Naive thymus-derived CD4-positive, alpha-beta T cell (primary cell): ENCODE measurements at regions not wholly inside any gene's neighbourhood (a gene's known extent, or its start where the extent isn't known, plus 50 kb on each side); places are given as distances from the start of the nearest gene placed in this dataset.

Experiments used
- ATAC-seq: fragments of 150-1000 bp; cut with Tn5 transposase; 2 replicates; pipeline ENCODE4 v1.10.0; 2021; ENCODE audit warnings: mild to moderate bottlenecking, moderate library complexity
- CTCF ChIA-PET: fragments of 350-600 bp; sonication (Branson Sonifier 250); formaldehyde crosslinking; loops from one replicate; lab custom pipeline; 2021; ENCODE audit warnings: antibody characterized with exemption; lab: Charles Lee
- POLR2A ChIA-PET: fragments of 350-600 bp; sonication (Branson Sonifier 250); formaldehyde crosslinking; loops from one replicate; lab custom pipeline; 2021; ENCODE audit warnings: antibody characterized with exemption, inconsistent platforms; lab: Charles Lee
- DNase-seq, 9 donors: peaks; one replicate each; pipeline versions ENCODE4 v3.0.0 to v3.0.0-alpha.2; 2020 to 2022; ENCODE audit warnings: mixed read lengths in 1 of 9
- H3K27ac ChIP-seq: one replicate; pipeline ENCODE4 v1.7.0; 2013; ENCODE audit warnings: mild to moderate bottlenecking, low read depth, low read length, moderate library complexity
- H3K27me3 ChIP-seq, 2 donors: one replicate each; pipeline ENCODE4 v1.7.0; 2013; ENCODE audit warnings: low read length in 2 of 2, mild to moderate bottlenecking in 2 of 2, moderate library complexity in 2 of 2; ENCODE audit not compliant: control insufficient read depth in 2 of 2, insufficient read depth in 2 of 2
- H3K36me3 ChIP-seq, 3 experiments: 1 replicate in 2 of 3; 2 replicates in 1 of 3; pipeline ENCODE4 v1.7.0; 2013; ENCODE audit warnings: low read length in 3 of 3, mild to moderate bottlenecking in 3 of 3, moderate library complexity in 1 of 3; ENCODE audit not compliant: insufficient read depth in 3 of 3, control insufficient read depth in 2 of 3
- H3K4me1 ChIP-seq, 2 donors: one replicate each; pipeline ENCODE4 v1.7.0; 2013; ENCODE audit warnings: low read length in 2 of 2, mild to moderate bottlenecking in 2 of 2, moderate library complexity in 1 of 2; ENCODE audit not compliant: control insufficient read depth in 2 of 2, insufficient read depth in 2 of 2
- H3K4me3 ChIP-seq: 2 replicates; pipeline ENCODE4 v1.7.0; 2013; ENCODE audit warnings: mild to moderate bottlenecking, low read length
- H3K9me3 ChIP-seq, 3 experiments: 1 replicate in 2 of 3; 2 replicates in 1 of 3; pipeline ENCODE4 v1.7.0; 2013; ENCODE audit warnings: low read length in 3 of 3; ENCODE audit not compliant: control insufficient read depth in 2 of 3
- H3K27ac Mint-ChIP-seq, 9 donors: one replicate each; pipeline ENCODE4 v1.8.0; 2020 to 2022; ENCODE audit warnings: mixed read lengths in 9 of 9, mild to moderate bottlenecking in 8 of 9, moderate library complexity in 5 of 9, inconsistent platforms in 2 of 9
- H3K27me3 Mint-ChIP-seq, 5 donors: one replicate each; pipeline ENCODE4 v1.8.0; 2021 to 2022; ENCODE audit warnings: mixed read lengths in 5 of 5, mild to moderate bottlenecking in 1 of 5
- H3K36me3 Mint-ChIP-seq, 5 donors: one replicate each; pipeline ENCODE4 v1.8.0; 2020 to 2022; ENCODE audit warnings: mixed read lengths in 5 of 5, mild to moderate bottlenecking in 3 of 5, inconsistent platforms in 1 of 5
- H3K4me1 Mint-ChIP-seq, 7 donors: one replicate each; pipeline ENCODE4 v1.8.0; 2020 to 2022; ENCODE audit warnings: mixed read lengths in 7 of 7, mild to moderate bottlenecking in 3 of 7, inconsistent platforms in 1 of 7
- H3K4me3 Mint-ChIP-seq, 10 donors: one replicate each; pipeline ENCODE4 v1.8.0; 2020 to 2022; ENCODE audit warnings: mild to moderate bottlenecking in 10 of 10, mixed read lengths in 10 of 10, moderate library complexity in 6 of 10, inconsistent platforms in 2 of 10
- H3K9me3 Mint-ChIP-seq, 11 donors: one replicate each; pipeline ENCODE4 v1.8.0; 2020 to 2022; ENCODE audit warnings: mixed read lengths in 11 of 11, mild to moderate bottlenecking in 4 of 11, inconsistent platforms in 1 of 11, moderate library complexity in 1 of 11
- intact Hi-C, 2 donors: fragments of 100-400 bp; cut with micrococcal nuclease; formaldehyde crosslinking; loops; one replicate each; pipeline ENCODE4 v1.15.1; 2023

DNA sequence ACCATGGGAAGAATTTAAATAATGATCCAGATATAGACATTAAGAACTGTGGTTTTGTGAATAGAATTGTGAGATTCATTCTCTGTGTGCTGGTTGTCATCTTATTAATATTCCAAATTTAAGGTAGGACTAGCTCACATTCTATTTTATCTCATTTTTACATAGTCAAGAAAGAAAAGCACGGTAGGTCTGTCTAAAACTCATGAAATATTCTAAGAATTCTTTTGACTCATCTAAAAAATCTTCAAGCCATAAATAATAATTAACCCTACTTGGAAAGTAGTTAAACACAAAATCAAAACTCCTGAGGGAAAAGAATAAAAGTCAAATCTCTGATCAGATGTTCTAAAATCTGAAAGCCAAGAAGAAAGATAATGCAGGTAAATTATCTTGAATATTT lies 388.8 kb upstream of the CHAC2 start:
- H3K4me1 Mint-ChIP-seq: no peaks in the 10 kb centered on the region
- Histone ChIP-seq H3K4me3 (no peak overlapping the region), H3K27me3 (no peaks in the 10 kb centered on the region), H3K27ac (no peak overlapping the region), H3K36me3 (no peaks in the 10 kb centered on the region), H3K4me1 (no peaks in the 10 kb centered on the region), H3K9me3 (no peaks in the 10 kb centered on the region)
- intact Hi-C loops: no loop called here
- H3K4me3 Mint-ChIP-seq: no peak overlapping the region
- ATAC-seq: no peak
- H3K9me3 Mint-ChIP-seq: peaks cover 0 to 12% (median 0%) of the 10 kb centered on the region in 11 donors
- peaks cover 0 to 5% (median 0%) of the 10 kb centered on the region in 5 donors for H3K27me3 Mint-ChIP-seq
- no peak overlapping the region for H3K27ac Mint-ChIP-seq
- POLR2A ChIA-PET: no interaction called here
- H3K36me3 Mint-ChIP-seq: no peaks in the 10 kb centered on the region
- CTCF ChIA-PET: no interaction called here
- DNase-seq: no peak

GRCh38 chr2:53373126-53373525 lies 394.5 kb upstream of the CHAC2 start:
- H3K27ac Mint-ChIP-seq: no peak overlapping the region

GRCh38 chr2:53366543-53366942 lies 401.1 kb upstream of the CHAC2 start:
- ChIA-PET CTCF (no interaction called here), POLR2A (no interaction called here)
- H3K36me3 Mint-ChIP-seq: peaks cover 0 to 3% (median 0%) of the 10 kb centered on the region in 5 donors
- H3K27ac ChIP-seq: no peak overlapping the region
- no peaks in the 10 kb centered on the region for H3K36me3 ChIP-seq
- H3K27ac Mint-ChIP-seq: no peak overlapping the region
- no peak for ATAC-seq
- H3K4me3 ChIP-seq: no peak overlapping the region
- DNase-seq: no peak
- H3K9me3 ChIP-seq: no peaks in the 10 kb centered on the region
- H3K27me3 Mint-ChIP-seq: peaks cover 0 to 4% (median 0%) of the 10 kb centered on the region in 5 donors
- intact Hi-C loops: no loop called here
- H3K27me3 ChIP-seq: no peaks in the 10 kb centered on the region
- H3K4me3 Mint-ChIP-seq: no peak overlapping the region
- peaks cover 0 to 16% (median 2%) of the 10 kb centered on the region in 11 donors for H3K9me3 Mint-ChIP-seq
- no peaks in the 10 kb centered on the region for H3K4me1 Mint-ChIP-seq
- no peaks in the 10 kb centered on the region for H3K4me1 ChIP-seq

More at GRCh38 chr2:53373126-53373525, 394.5 kb upstream of the CHAC2 start:
- no peak for DNase-seq
- CTCF ChIA-PET: no interaction called here
- no peak for ATAC-seq
- peaks cover 0 to 17% (median 0%) of the 10 kb centered on the region in 11 donors for H3K9me3 Mint-ChIP-seq
- no peaks in the 10 kb centered on the region for H3K4me1 Mint-ChIP-seq
- peaks cover 0 to 5% (median 0%) of the 10 kb centered on the region in 5 donors for H3K27me3 Mint-ChIP-seq
- Histone ChIP-seq H3K4me1 (no peaks in the 10 kb centered on the region), H3K27ac (no peak overlapping the region), H3K27me3 (no peaks in the 10 kb centered on the region), H3K4me3 (no peak overlapping the region), H3K9me3 (no peaks in the 10 kb centered on the region), H3K36me3 (no peaks in the 10 kb centered on the region)
- POLR2A ChIA-PET: no interaction called here
- no peak overlapping the region for H3K4me3 Mint-ChIP-seq
- intact Hi-C loops: no loop called here
- H3K36me3 Mint-ChIP-seq: no peaks in the 10 kb centered on the region

- ATAC-seq: no peak
- Mint-ChIP-seq H3K27ac (no peak overlapping the region), H3K4me3 (no peak overlapping the region), H3K36me3 (peaks cover 0 to 4% (median 0%) of the 10 kb centered on the region in 5 donors), H3K27me3 (peaks cover 0 to 4% (median 0%) of the 10 kb centered on the region in 5 donors), H3K4me1 (no peaks in the 10 kb centered on the region), H3K9me3 (peaks cover 0 to 32% (median 5%) of the 10 kb centered on the region in 11 donors)
- no peak overlapping the region for H3K27ac ChIP-seq
- POLR2A ChIA-PET: no interaction called here
- no peaks in the 10 kb centered on the region for H3K27me3 ChIP-seq
- DNase-seq: no peak
- no peaks in the 10 kb centered on the region for H3K36me3 ChIP-seq
- no peak overlapping the region for H3K4me3 ChIP-seq
- H3K9me3 ChIP-seq: no peaks in the 10 kb centered on the region
- no peaks in the 10 kb centered on the region for H3K4me1 ChIP-seq
- CTCF ChIA-PET: no interaction called here
- intact Hi-C loops: no loop called here
These were observed 404.7 kb upstream of the CHAC2 start for GRCh38 chr2:53362934-53363333.

GRCh38 chr2:53356291-53356905 lies 411.2 kb upstream of the CHAC2 start:
- Mint-ChIP-seq H3K9me3 (peaks cover 0 to 26% (median 10%) of the 10 kb centered on the region in 11 donors), H3K4me1 (no peaks in the 10 kb centered on the region), H3K4me3 (no peak overlapping the region), H3K27me3 (no peaks in the 10 kb centered on the region), H3K36me3 (no peaks in the 10 kb centered on the region), H3K27ac (no peak overlapping the region)
- CTCF ChIA-PET: no interaction called here
- ATAC-seq: peak; percentile 14
- Histone ChIP-seq H3K4me3 (no peak overlapping the region), H3K36me3 (no peaks in the 10 kb centered on the region), H3K27me3 (no peaks in the 10 kb centered on the region), H3K9me3 (no peaks in the 10 kb centered on the region), H3K4me1 (no peaks in the 10 kb centered on the region), H3K27ac (no peak overlapping the region)
- no peak for DNase-seq
- POLR2A ChIA-PET: no interaction called here
- intact Hi-C loops: no loop called here

- DNase-seq (no peak), ATAC-seq (no peak)
- no peak overlapping the region for H3K27ac ChIP-seq
- intact Hi-C loops: no loop called here
- Mint-ChIP-seq H3K27me3 (no peaks in the 10 kb centered on the region), H3K9me3 (peaks cover 0 to 20% (median 9%) of the 10 kb centered on the region in 11 donors), H3K4me1 (no peaks in the 10 kb centered on the region), H3K4me3 (no peak overlapping the region), H3K27ac (no peak overlapping the region), H3K36me3 (no peaks in the 10 kb centered on the region)
- H3K4me3 ChIP-seq: no peak overlapping the region
- CTCF ChIA-PET: no interaction called here
- no peaks in the 10 kb centered on the region for H3K9me3 ChIP-seq
- no peaks in the 10 kb centered on the region for H3K27me3 ChIP-seq
- H3K36me3 ChIP-seq: no peaks in the 10 kb centered on the region
- H3K4me1 ChIP-seq: no peaks in the 10 kb centered on the region
- POLR2A ChIA-PET: no interaction called here
These were observed 414.2 kb upstream of the CHAC2 start for GRCh38 chr2:53353135-53354114.
